ENCODE measurements at regions not wholly inside any gene's neighbourhood (a gene's known extent, or its start where the extent isn't known, plus 50 kb on each side); places are given as distances from the start of the nearest gene placed in this dataset.

DNA sequence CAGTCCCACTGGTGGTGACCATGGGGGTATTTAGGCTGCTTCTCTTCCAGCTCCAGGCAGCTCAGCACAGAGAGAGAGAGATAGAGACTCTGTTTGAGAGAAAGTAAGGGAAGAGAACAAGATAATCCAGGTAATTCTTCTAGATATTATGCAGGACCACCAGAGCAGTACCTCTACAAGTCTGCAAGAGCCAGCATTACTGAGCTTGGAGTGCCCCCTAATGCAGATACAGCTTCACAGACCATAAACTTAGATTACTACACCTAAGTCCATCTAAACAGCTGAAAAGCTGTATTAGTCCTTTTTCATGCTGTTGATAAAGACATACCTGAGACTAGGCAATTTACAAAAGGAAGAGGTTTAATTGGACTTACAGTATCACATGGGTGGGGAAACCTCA, 570.3 kb downstream of the LRRIQ3 start:
- TF ChIP-seq EP300 (conservative IDR thresholded peaks at IDR 0.05; ENCODE audit: poor library complexity, severe bottlenecking) (no peak), MXI1 (conservative IDR thresholded peaks at IDR 0.05; ENCODE audit: poor library complexity, severe bottlenecking) (no peak), EZH2 (IDR thresholded peaks at IDR 0.05; ENCODE audit: borderline replicate concordance, insufficient read depth, low read length, poor library complexity, severe bottlenecking) (no peak), TAF1 (IDR thresholded peaks at IDR 0.05; ENCODE audit: low read depth) (no peak), SMC3 (conservative IDR thresholded peaks at IDR 0.05; ENCODE audit: poor library complexity) (peak; percentile 13), POLR2AphosphoS5 (IDR thresholded peaks at IDR 0.05) (no peak), RAD21 (conservative IDR thresholded peaks at IDR 0.05) (peak; percentile 38)
- TF ChIP-seq, protein P1, sequence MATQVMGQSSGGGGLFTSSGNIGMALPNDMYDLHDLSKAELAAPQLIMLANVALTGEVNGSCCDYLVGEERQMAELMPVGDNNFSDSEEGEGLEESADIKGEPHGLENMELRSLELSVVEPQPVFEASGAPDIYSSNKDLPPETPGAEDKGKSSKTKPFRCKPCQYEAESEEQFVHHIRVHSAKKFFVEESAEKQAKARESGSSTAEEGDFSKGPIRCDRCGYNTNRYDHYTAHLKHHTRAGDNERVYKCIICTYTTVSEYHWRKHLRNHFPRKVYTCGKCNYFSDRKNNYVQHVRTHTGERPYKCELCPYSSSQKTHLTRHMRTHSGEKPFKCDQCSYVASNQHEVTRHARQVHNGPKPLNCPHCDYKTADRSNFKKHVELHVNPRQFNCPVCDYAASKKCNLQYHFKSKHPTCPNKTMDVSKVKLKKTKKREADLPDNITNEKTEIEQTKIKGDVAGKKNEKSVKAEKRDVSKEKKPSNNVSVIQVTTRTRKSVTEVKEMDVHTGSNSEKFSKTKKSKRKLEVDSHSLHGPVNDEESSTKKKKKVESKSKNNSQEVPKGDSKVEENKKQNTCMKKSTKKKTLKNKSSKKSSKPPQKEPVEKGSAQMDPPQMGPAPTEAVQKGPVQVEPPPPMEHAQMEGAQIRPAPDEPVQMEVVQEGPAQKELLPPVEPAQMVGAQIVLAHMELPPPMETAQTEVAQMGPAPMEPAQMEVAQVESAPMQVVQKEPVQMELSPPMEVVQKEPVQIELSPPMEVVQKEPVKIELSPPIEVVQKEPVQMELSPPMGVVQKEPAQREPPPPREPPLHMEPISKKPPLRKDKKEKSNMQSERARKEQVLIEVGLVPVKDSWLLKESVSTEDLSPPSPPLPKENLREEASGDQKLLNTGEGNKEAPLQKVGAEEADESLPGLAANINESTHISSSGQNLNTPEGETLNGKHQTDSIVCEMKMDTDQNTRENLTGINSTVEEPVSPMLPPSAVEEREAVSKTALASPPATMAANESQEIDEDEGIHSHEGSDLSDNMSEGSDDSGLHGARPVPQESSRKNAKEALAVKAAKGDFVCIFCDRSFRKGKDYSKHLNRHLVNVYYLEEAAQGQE (IDR thresholded peaks at IDR 0.05; ENCODE audit: borderline replicate concordance): no peak
- TF ChIP-seq, protein P2, sequence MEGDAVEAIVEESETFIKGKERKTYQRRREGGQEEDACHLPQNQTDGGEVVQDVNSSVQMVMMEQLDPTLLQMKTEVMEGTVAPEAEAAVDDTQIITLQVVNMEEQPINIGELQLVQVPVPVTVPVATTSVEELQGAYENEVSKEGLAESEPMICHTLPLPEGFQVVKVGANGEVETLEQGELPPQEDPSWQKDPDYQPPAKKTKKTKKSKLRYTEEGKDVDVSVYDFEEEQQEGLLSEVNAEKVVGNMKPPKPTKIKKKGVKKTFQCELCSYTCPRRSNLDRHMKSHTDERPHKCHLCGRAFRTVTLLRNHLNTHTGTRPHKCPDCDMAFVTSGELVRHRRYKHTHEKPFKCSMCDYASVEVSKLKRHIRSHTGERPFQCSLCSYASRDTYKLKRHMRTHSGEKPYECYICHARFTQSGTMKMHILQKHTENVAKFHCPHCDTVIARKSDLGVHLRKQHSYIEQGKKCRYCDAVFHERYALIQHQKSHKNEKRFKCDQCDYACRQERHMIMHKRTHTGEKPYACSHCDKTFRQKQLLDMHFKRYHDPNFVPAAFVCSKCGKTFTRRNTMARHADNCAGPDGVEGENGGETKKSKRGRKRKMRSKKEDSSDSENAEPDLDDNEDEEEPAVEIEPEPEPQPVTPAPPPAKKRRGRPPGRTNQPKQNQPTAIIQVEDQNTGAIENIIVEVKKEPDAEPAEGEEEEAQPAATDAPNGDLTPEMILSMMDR (IDR thresholded peaks at IDR 0.05; ENCODE audit: poor library complexity, severe bottlenecking): peak; percentile 19
- H3K4me2 ChIP-seq (ENCODE audit: low read length): no peak overlapping the region
- no peaks in the 10 kb centered on the region for H3F3A ChIP-seq (ENCODE audit: insufficient read depth, low read length, poor library complexity, severe bottlenecking)
- H3K79me2 ChIP-seq (replicated peaks; ENCODE audit: insufficient read depth, low read length): no peaks in the 10 kb centered on the region
- H3K36me3 ChIP-seq (ENCODE audit: insufficient read depth, low read length): no peaks in the 10 kb centered on the region
- H3K9me3 ChIP-seq (ENCODE audit: low read length): no peaks in the 10 kb centered on the region
- no peak overlapping the region for H3K9ac ChIP-seq (ENCODE audit: low read length)
- H4K20me1 ChIP-seq (ENCODE audit: insufficient read depth): no peaks in the 10 kb centered on the region
- no peak overlapping the region for H2AFZ ChIP-seq (ENCODE audit: low read depth, low read length)
- H3K27ac ChIP-seq (ENCODE audit: low read length): no peak overlapping the region
- no peaks in the 10 kb centered on the region for H3K27me3 ChIP-seq (ENCODE audit: insufficient read depth, low read depth, low read length)
- no peaks in the 10 kb centered on the region for H3K9me2 ChIP-seq (ENCODE audit: insufficient read depth, low read length)
- H3K4me3 ChIP-seq (ENCODE audit: low read length): no peak overlapping the region

DNA sequence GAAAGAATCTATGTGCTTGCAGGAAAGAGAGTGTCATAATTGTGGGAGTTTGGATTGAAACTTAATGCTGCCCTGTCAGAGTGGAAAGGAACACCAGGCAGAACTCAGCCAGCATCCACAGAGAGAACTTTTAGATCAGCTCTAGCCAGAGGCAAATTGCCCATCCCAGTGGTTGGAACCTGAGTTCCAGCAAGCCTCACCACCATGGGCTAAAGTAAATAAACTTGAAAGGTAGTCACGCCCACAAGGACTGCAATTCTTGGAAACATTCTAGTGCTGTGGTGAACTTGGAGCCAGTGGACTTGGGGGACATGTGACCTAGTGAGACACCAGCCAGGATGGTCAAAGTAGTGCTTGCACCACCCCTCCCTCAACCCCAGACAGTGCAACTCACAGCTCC, 571.6 kb downstream of the LRRIQ3 start:
- TF ChIP-seq SMC3 (conservative IDR thresholded peaks at IDR 0.05; ENCODE audit: poor library complexity): no peak
- TF ChIP-seq, protein P2 (IDR thresholded peaks at IDR 0.05; ENCODE audit: poor library complexity, severe bottlenecking): no peak
- no peak for TF ChIP-seq RAD21 (conservative IDR thresholded peaks at IDR 0.05)
- TF ChIP-seq TAF1 (IDR thresholded peaks at IDR 0.05; ENCODE audit: low read depth): no peak
- no peak for TF ChIP-seq POLR2AphosphoS5 (IDR thresholded peaks at IDR 0.05)
- no peak for TF ChIP-seq EP300 (conservative IDR thresholded peaks at IDR 0.05; ENCODE audit: poor library complexity, severe bottlenecking)
- TF ChIP-seq EZH2 (IDR thresholded peaks at IDR 0.05; ENCODE audit: borderline replicate concordance, insufficient read depth, low read length, poor library complexity, severe bottlenecking): no peak
- TF ChIP-seq MXI1 (conservative IDR thresholded peaks at IDR 0.05; ENCODE audit: poor library complexity, severe bottlenecking): no peak
- TF ChIP-seq, protein P1 (IDR thresholded peaks at IDR 0.05; ENCODE audit: borderline replicate concordance): no peak
- H3K4me3 ChIP-seq (ENCODE audit: low read length): no peak overlapping the region
- H3K9me2 ChIP-seq (ENCODE audit: insufficient read depth, low read length): no peaks in the 10 kb centered on the region
- no peaks in the 10 kb centered on the region for H3F3A ChIP-seq (ENCODE audit: insufficient read depth, low read length, poor library complexity, severe bottlenecking)
- H3K27me3 ChIP-seq (ENCODE audit: insufficient read depth, low read depth, low read length): no peaks in the 10 kb centered on the region
- H3K9me3 ChIP-seq (ENCODE audit: low read length): no peaks in the 10 kb centered on the region
- no peak overlapping the region for H3K4me2 ChIP-seq (ENCODE audit: low read length)
- no peaks in the 10 kb centered on the region for H3K79me2 ChIP-seq (replicated peaks; ENCODE audit: insufficient read depth, low read length)
- no peak overlapping the region for H3K9ac ChIP-seq (ENCODE audit: low read length)
- H4K20me1 ChIP-seq (ENCODE audit: insufficient read depth): no peaks in the 10 kb centered on the region
- no peaks in the 10 kb centered on the region for H3K36me3 ChIP-seq (ENCODE audit: insufficient read depth, low read length)
- no peak overlapping the region for H3K27ac ChIP-seq (ENCODE audit: low read length)
- no peak overlapping the region for H2AFZ ChIP-seq (ENCODE audit: low read depth, low read length)
